AG09309 (cell line): ENCODE measurements at regions not wholly inside any gene's neighbourhood (a gene's known extent, or its start where the extent isn't known, plus 50 kb on each side); places are given as distances from the start of the nearest gene placed in this dataset.

Source experiments
- DNase-seq: peaks from one replicate; pipeline ENCODE4 v3.0.0-alpha.2; 2010; ENCODE audit warnings: low read depth
- H3K4me3 ChIP-seq: 2 replicates; pipeline ENCODE4 v1.5.1; 2011; ENCODE audit warnings: mild to moderate bottlenecking, low read depth, low read length, moderate library complexity; ENCODE audit not compliant: control insufficient read depth
- CTCF ChIP-seq: IDR thresholded peaks from 2 replicates; pipeline ENCODE4 v1.5.1; 2011; ENCODE audit warnings: mild to moderate bottlenecking, low read depth, low read length, inconsistent platforms; ENCODE audit not compliant: insufficient read depth, control insufficient read depth; ENCODE audit errors: missing control alignments

GRCh38 chr1:90411185-90411584 lies 305.9 kb downstream of the BARHL2 start:
- no peak for TF ChIP-seq CTCF
- DNase-seq: no peak
- H3K4me3 ChIP-seq: no peak overlapping the region

- H3K4me3 ChIP-seq: no peak overlapping the region
Observed at GRCh38 chr1:90407737-90408136, 309.4 kb downstream of the BARHL2 start.

GRCh38 chr1:90405726-90406125 lies 311.4 kb downstream of the BARHL2 start:
- DNase-seq: no peak
- no peak for TF ChIP-seq CTCF
- no peak overlapping the region for H3K4me3 ChIP-seq

More at GRCh38 chr1:90407737-90408136, 309.4 kb downstream of the BARHL2 start:
- DNase-seq: no peak
- TF ChIP-seq CTCF: no peak

GRCh38 chr1:90402893-90403849 lies 313.9 kb downstream of the BARHL2 start:
- H3K4me3 ChIP-seq: no peak overlapping the region
- peak; percentile 91 for DNase-seq
- TF ChIP-seq CTCF: no peak

GRCh38 chr1:90400131-90400530 lies 317.0 kb downstream of the BARHL2 start:
- TF ChIP-seq CTCF: no peak
- no peak overlapping the region for H3K4me3 ChIP-seq
- no peak for DNase-seq

GRCh38 chr1:90396917-90397316 lies 320.2 kb downstream of the BARHL2 start:
- no peak for DNase-seq
- TF ChIP-seq CTCF: no peak

GRCh38 chr1:90394247-90394646 lies 322.9 kb downstream of the BARHL2 start:
- no peak for DNase-seq
- TF ChIP-seq CTCF: no peak
- no peak overlapping the region for H3K4me3 ChIP-seq

More at GRCh38 chr1:90396917-90397316, 320.2 kb downstream of the BARHL2 start:
- no peak overlapping the region for H3K4me3 ChIP-seq
